WERI-Rb-1 (cell line): ENCODE measurements at regions not wholly inside any gene's neighbourhood (a gene's known extent, or its start where the extent isn't known, plus 50 kb on each side); places are given as distances from the start of the nearest gene placed in this dataset.

Source experiments
- DNase-seq: peaks from one replicate; pipeline ENCODE4 v3.0.0-alpha.2; 2020
- H3K27ac ChIP-seq: fragments of 250-450 bp; sonication (Bioruptor Pico); 2 replicates; pipeline ENCODE4 v1.5.1; 2020; ENCODE audit warnings: mild to moderate bottlenecking, moderate library complexity
- H3K27me3 ChIP-seq: fragments of 250-450 bp; sonication (Bioruptor Pico); 2 replicates; pipeline ENCODE4 v1.5.1; 2021; ENCODE audit warnings: mild to moderate bottlenecking, low read depth, moderate library complexity; ENCODE audit not compliant: insufficient read depth, severe bottlenecking
- H3K36me3 ChIP-seq: fragments of 250-450 bp; sonication (Bioruptor Pico); 2 replicates; pipeline ENCODE4 v1.5.1; 2020; ENCODE audit warnings: mild to moderate bottlenecking, moderate library complexity
- H3K4me3 ChIP-seq: 2 replicates; pipeline ENCODE4 v1.5.1; 2011; ENCODE audit warnings: low read depth, mild to moderate bottlenecking, control low read depth, low read length
- H3K9me3 ChIP-seq: fragments of 250-450 bp; sonication (Bioruptor Pico); 2 replicates; pipeline ENCODE4 v1.5.1; 2021; ENCODE audit warnings: mild to moderate bottlenecking, moderate library complexity; ENCODE audit not compliant: severe bottlenecking
- CTCF ChIP-seq: IDR thresholded peaks from 2 replicates; pipeline ENCODE4 v1.5.1; 2011; ENCODE audit warnings: low read depth, mild to moderate bottlenecking, control low read depth, inconsistent platforms, low read length

- H3K4me3 ChIP-seq = no peak overlapping the region
- no peak for DNase-seq
- H3K27me3 ChIP-seq = no peaks in the 10 kb centered on the region
- H3K36me3 ChIP-seq = no peaks in the 10 kb centered on the region
- H3K9me3 ChIP-seq = no peaks in the 10 kb centered on the region
- no peak overlapping the region for H3K27ac ChIP-seq
- no peak for TF ChIP-seq CTCF
Observed at GRCh38 chr6:142521791-142522190, 220.0 kb downstream of the ADGRG6 start.

- H3K27ac ChIP-seq = no peak overlapping the region
- DNase-seq = no peak
- no peak overlapping the region for H3K4me3 ChIP-seq
- no peaks in the 10 kb centered on the region for H3K36me3 ChIP-seq
- TF ChIP-seq CTCF = no peak
- H3K27me3 ChIP-seq = no peaks in the 10 kb centered on the region
- no peaks in the 10 kb centered on the region for H3K9me3 ChIP-seq
Observed at GRCh38 chr6:142523515-142524375, 221.9 kb downstream of the ADGRG6 start.

GRCh38 chr6:142530566-142530965, 228.8 kb downstream of the ADGRG6 start:
- no peak for DNase-seq
- H3K27ac ChIP-seq = no peak overlapping the region
- no peak overlapping the region for H3K4me3 ChIP-seq
- no peaks in the 10 kb centered on the region for H3K36me3 ChIP-seq
- no peaks in the 10 kb centered on the region for H3K27me3 ChIP-seq
- no peak for TF ChIP-seq CTCF
- peaks cover 4% of the 10 kb centered on the region for H3K9me3 ChIP-seq

GRCh38 chr6:142531727-142532126, 229.9 kb downstream of the ADGRG6 start:
- DNase-seq = no peak
- TF ChIP-seq CTCF = no peak
- H3K36me3 ChIP-seq = no peaks in the 10 kb centered on the region
- no peak overlapping the region for H3K4me3 ChIP-seq
- no peaks in the 10 kb centered on the region for H3K27me3 ChIP-seq
- no peak overlapping the region for H3K27ac ChIP-seq
- H3K9me3 ChIP-seq = peaks cover 4% of the 10 kb centered on the region

GRCh38 chr6:142534076-142534475, 232.3 kb downstream of the ADGRG6 start:
- Histone ChIP-seq H3K27me3 (no peaks in the 10 kb centered on the region), H3K4me3 (no peak overlapping the region), H3K36me3 (no peaks in the 10 kb centered on the region), H3K9me3 (peaks cover 4% of the 10 kb centered on the region), H3K27ac (no peak overlapping the region)
- TF ChIP-seq CTCF = no peak
- DNase-seq = no peak

GRCh38 chr6:142534484-142534883, 232.7 kb downstream of the ADGRG6 start:
- no peaks in the 10 kb centered on the region for H3K36me3 ChIP-seq
- H3K27ac ChIP-seq = no peak overlapping the region
- TF ChIP-seq CTCF = no peak
- no peaks in the 10 kb centered on the region for H3K27me3 ChIP-seq
- H3K9me3 ChIP-seq = peaks cover 4% of the 10 kb centered on the region
- no peak for DNase-seq
- H3K4me3 ChIP-seq = no peak overlapping the region
